Loucy (cell line): ENCODE measurements at regions not wholly inside any gene's neighbourhood (a gene's known extent, or its start where the extent isn't known, plus 50 kb on each side); places are given as distances from the start of the nearest gene placed in this dataset.

Experiments
- CTCF ChIP-seq: fragments of 200-600 bp; sonication (generic); conservative IDR thresholded peaks from 2 replicates; pipeline ENCODE4 v1.5.1; 2014; ENCODE audit warnings: mild to moderate bottlenecking, antibody characterized with exemption, low read length
- EZH2phosphoT487 ChIP-seq: fragments of 200-600 bp; IDR thresholded peaks from 2 replicates; pipeline ENCODE4 v1.6.1; 2018; ENCODE audit warnings: antibody characterized with exemption, mild to moderate bottlenecking, moderate library complexity, borderline replicate concordance

DNA sequence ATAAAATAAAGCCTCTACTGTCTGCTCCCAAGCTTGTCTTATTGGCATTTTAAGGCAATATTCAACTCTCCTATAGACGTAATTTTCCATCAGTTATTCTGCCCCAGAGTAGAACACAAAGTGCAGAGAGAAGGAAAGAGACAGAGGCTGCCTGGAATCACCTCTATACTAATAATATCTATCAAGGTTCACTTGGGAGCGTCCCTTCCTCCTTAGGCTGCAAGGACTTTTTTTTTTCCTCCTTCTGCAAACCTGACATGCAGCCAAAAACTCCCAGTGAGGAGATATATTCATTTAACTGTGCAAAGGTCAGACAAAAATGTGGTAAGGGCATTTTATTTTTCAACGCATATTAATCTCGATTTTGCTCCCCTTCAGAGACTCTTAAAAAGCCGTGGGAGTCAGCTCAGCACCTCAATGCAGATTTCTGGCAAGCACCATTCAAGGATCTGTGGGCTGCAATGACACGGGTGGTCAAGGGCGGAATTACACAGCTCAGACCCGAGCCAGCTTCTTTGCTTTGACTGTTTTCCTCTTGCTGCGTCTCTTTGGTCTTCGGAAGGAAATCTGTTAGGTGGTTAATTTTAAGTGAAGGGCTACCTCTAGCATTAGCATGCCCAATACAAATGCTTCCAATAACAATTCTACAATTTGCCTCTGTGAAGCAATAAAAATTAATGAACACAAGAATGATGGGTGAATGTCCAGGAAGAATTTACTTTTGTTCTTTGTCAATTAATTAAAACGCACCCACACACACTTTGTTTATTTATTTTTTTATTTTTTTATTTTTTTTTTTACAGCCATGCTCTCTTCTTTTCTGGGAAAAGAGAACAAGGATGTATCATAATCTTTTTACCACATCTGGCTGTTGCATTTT, 587.7 kb upstream of the GRAMD2B start:
- TF ChIP-seq CTCF (no peak; the same call in 1 of the 2 replicates), EZH2phosphoT487 (no peak)
